Cerebellar cortex (tissue), 1 donor: ENCODE measurements at regions not wholly inside any gene's neighbourhood (a gene's known extent, or its start where the extent isn't known, plus 50 kb on each side); places are given as distances from the start of the nearest gene placed in this dataset.

ENCODE experiments used
- DNase-seq: peaks from one replicate; pipeline ENCODE4 v3.0.0-alpha.2; 2015; ENCODE audit warnings: low spot score

GRCh38 chr13:111642156-111642767, 321.8 kb downstream of the TEX29 start:
- no peak for DNase-seq

- no peak for DNase-seq
Observed at GRCh38 chr13:111644750-111645149, 324.3 kb downstream of the TEX29 start.

- DNase-seq: no peak
Observed at GRCh38 chr13:111645198-111645597, 324.8 kb downstream of the TEX29 start.

- DNase-seq: no peak
Observed at GRCh38 chr13:111645598-111646455, 325.4 kb downstream of the TEX29 start.

- no peak for DNase-seq
Observed at GRCh38 chr13:111646456-111646855, 326.0 kb downstream of the TEX29 start.

GRCh38 chr13:111648885-111649284, 328.4 kb downstream of the TEX29 start:
- no peak for DNase-seq

GRCh38 chr13:111650626-111651025, 330.2 kb downstream of the TEX29 start:
- no peak for DNase-seq

- DNase-seq: no peak
Observed at GRCh38 chr13:111652676-111653075, 332.2 kb downstream of the TEX29 start.

GRCh38 chr13:111654531-111654930, 334.1 kb downstream of the TEX29 start:
- no peak for DNase-seq

GRCh38 chr13:111656439-111656838, 336.0 kb downstream of the TEX29 start:
- DNase-seq: no peak

- DNase-seq: no peak
Observed at GRCh38 chr13:111657013-111657412, 336.6 kb downstream of the TEX29 start.

GRCh38 chr13:111658145-111659100, 338.0 kb downstream of the TEX29 start:
- DNase-seq: no peak

GRCh38 chr13:111659219-111659775, 338.9 kb downstream of the TEX29 start:
- no peak for DNase-seq

- no peak for DNase-seq
Observed at GRCh38 chr13:111659842-111660241, 339.4 kb downstream of the TEX29 start.

- DNase-seq: no peak
Observed at GRCh38 chr13:111661052-111661451, 340.6 kb downstream of the TEX29 start.

GRCh38 chr13:111661776-111662175, 341.3 kb downstream of the TEX29 start:
- no peak for DNase-seq

GRCh38 chr13:111662451-111662850, 342.0 kb downstream of the TEX29 start:
- no peak for DNase-seq

- no peak for DNase-seq
Observed at GRCh38 chr13:111662895-111663294, 342.5 kb downstream of the TEX29 start.

- no peak for DNase-seq
Observed at GRCh38 chr13:111663505-111663904, 343.1 kb downstream of the TEX29 start.

- DNase-seq: no peak
Observed at GRCh38 chr13:111663953-111664421, 343.5 kb downstream of the TEX29 start.

- no peak for DNase-seq
Observed at GRCh38 chr13:111664696-111665095, 344.3 kb downstream of the TEX29 start.

- no peak for DNase-seq
Observed at GRCh38 chr13:111665691-111666095, 345.3 kb downstream of the TEX29 start.
